Osteoblast (primary cell): ENCODE measurements at regions not wholly inside any gene's neighbourhood (a gene's known extent, or its start where the extent isn't known, plus 50 kb on each side); places are given as distances from the start of the nearest gene placed in this dataset.

Source experiments
- DNase-seq: peaks from one replicate; pipeline ENCODE4 v3.0.0; 2011; ENCODE audit warnings: low spot score, mixed read lengths; ENCODE audit not compliant: insufficient read length; ENCODE audit errors: missing footprints
- H2AFZ ChIP-seq: 2 replicates; pipeline ENCODE4 v1.6.0; 2011; ENCODE audit warnings: mild to moderate bottlenecking, low read length
- H3K27ac ChIP-seq: 2 replicates; pipeline ENCODE4 v1.5.1; 2011; ENCODE audit warnings: mild to moderate bottlenecking, low read depth, low read length, moderate library complexity
- H3K27me3 ChIP-seq: 2 replicates; pipeline ENCODE4 v1.6.0; 2012; ENCODE audit warnings: mild to moderate bottlenecking, control low read depth, inconsistent platforms, low read length, moderate library complexity; ENCODE audit not compliant: insufficient read depth
- H3K36me3 ChIP-seq: 2 replicates; pipeline ENCODE4 v1.5.1; 2011; ENCODE audit warnings: mild to moderate bottlenecking, low read length, control low read depth, moderate library complexity; ENCODE audit not compliant: insufficient read depth
- H3K4me1 ChIP-seq: 2 replicates; pipeline ENCODE4 v1.5.1; 2011; ENCODE audit warnings: mild to moderate bottlenecking, low read length, control low read depth, moderate library complexity; ENCODE audit not compliant: insufficient read depth
- H3K4me2 ChIP-seq: 2 replicates; pipeline ENCODE4 v1.6.0; 2011; ENCODE audit warnings: mild to moderate bottlenecking, low read length; ENCODE audit not compliant: insufficient read depth
- H3K4me3 ChIP-seq: fragments of 200-600 bp; sonication (generic); 3 replicates; pipeline ENCODE4 v1.5.1; 2012; ENCODE audit warnings: mild to moderate bottlenecking, low read length, inconsistent platforms; ENCODE audit not compliant: insufficient read depth
- H3K79me2 ChIP-seq: 2 replicates; pipeline ENCODE4 v1.6.0; 2012; ENCODE audit warnings: mild to moderate bottlenecking, low read length, control low read depth, inconsistent platforms; ENCODE audit not compliant: insufficient read depth
- H3K9me3 ChIP-seq: 2 replicates; pipeline ENCODE4 v1.5.1; 2011; ENCODE audit warnings: low read depth, low read length, control low read depth
- H4K20me1 ChIP-seq: 2 replicates; pipeline ENCODE4 v1.6.0; 2012; ENCODE audit warnings: mild to moderate bottlenecking, low read length, control low read depth; ENCODE audit not compliant: insufficient read depth
- TF ChIP-seq, protein P1 (sequence below): IDR thresholded peaks from 2 replicates; pipeline ENCODE4 v1.5.1; 2011; ENCODE audit warnings: mild to moderate bottlenecking, low read depth, low read length, moderate library complexity; ENCODE audit errors: extremely low read depth

DNA sequence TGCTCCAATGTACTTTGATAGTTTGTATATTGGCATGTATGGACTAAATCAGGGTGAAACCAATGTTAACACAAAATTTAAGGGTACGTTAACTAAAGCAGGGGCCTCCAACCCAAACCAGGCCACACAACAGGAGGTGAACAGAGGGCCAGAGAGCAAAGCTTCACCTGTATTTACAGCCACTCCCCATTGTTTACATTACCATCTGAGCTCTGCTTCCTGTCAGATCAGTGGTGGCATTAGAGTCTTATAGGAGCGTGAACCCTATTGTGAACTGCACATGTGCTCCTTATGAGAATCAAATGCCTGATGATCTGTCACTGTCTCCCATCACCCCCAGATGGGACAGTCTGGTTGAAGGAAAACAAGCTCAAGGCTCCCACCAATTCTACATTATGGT, 62.0 kb upstream of the SCIN start:
- Histone ChIP-seq H3K27me3 (no peaks in the 10 kb centered on the region), H3K36me3 (no peaks in the 10 kb centered on the region), H3K4me1 (no peaks in the 10 kb centered on the region), H3K27ac (no peak overlapping the region), H4K20me1 (no peaks in the 10 kb centered on the region), H2AFZ (no peak overlapping the region), H3K79me2 (no peaks in the 10 kb centered on the region), H3K4me2 (no peak overlapping the region), H3K9me3 (no peaks in the 10 kb centered on the region), H3K4me3 (no peak overlapping the region)
- TF ChIP-seq, protein P1, sequence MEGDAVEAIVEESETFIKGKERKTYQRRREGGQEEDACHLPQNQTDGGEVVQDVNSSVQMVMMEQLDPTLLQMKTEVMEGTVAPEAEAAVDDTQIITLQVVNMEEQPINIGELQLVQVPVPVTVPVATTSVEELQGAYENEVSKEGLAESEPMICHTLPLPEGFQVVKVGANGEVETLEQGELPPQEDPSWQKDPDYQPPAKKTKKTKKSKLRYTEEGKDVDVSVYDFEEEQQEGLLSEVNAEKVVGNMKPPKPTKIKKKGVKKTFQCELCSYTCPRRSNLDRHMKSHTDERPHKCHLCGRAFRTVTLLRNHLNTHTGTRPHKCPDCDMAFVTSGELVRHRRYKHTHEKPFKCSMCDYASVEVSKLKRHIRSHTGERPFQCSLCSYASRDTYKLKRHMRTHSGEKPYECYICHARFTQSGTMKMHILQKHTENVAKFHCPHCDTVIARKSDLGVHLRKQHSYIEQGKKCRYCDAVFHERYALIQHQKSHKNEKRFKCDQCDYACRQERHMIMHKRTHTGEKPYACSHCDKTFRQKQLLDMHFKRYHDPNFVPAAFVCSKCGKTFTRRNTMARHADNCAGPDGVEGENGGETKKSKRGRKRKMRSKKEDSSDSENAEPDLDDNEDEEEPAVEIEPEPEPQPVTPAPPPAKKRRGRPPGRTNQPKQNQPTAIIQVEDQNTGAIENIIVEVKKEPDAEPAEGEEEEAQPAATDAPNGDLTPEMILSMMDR: no peak
- DNase-seq: no peak

DNA sequence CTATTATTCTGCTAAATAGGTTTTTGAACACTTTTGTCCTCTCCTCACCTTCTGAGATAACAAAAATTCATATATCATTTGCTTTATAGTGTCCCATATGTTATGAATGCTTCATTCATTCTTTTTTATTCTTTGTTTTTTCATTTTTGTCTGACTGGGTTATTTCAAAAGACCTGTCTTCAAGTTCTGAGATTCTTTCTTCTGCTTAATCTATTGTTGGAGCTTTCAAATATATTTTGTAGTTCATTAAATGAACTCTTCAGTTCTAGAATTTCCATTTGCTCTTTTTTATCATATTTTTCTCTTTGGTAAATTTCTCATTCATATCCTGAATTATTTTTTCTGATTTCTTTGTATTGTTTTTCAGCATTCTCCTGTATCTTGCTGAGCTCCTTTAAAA, 53.1 kb upstream of the SCIN start:
- no peak for DNase-seq
- H3K4me1 ChIP-seq: no peaks in the 10 kb centered on the region
- TF ChIP-seq, protein P1: no peak
- H4K20me1 ChIP-seq: no peaks in the 10 kb centered on the region
- H3K27me3 ChIP-seq: no peaks in the 10 kb centered on the region
- no peaks in the 10 kb centered on the region for H3K9me3 ChIP-seq
- H3K27ac ChIP-seq: no peak overlapping the region
- H2AFZ ChIP-seq: no peak overlapping the region
- no peaks in the 10 kb centered on the region for H3K79me2 ChIP-seq
- no peak overlapping the region for H3K4me3 ChIP-seq
- no peaks in the 10 kb centered on the region for H3K36me3 ChIP-seq
- no peak overlapping the region for H3K4me2 ChIP-seq

DNA sequence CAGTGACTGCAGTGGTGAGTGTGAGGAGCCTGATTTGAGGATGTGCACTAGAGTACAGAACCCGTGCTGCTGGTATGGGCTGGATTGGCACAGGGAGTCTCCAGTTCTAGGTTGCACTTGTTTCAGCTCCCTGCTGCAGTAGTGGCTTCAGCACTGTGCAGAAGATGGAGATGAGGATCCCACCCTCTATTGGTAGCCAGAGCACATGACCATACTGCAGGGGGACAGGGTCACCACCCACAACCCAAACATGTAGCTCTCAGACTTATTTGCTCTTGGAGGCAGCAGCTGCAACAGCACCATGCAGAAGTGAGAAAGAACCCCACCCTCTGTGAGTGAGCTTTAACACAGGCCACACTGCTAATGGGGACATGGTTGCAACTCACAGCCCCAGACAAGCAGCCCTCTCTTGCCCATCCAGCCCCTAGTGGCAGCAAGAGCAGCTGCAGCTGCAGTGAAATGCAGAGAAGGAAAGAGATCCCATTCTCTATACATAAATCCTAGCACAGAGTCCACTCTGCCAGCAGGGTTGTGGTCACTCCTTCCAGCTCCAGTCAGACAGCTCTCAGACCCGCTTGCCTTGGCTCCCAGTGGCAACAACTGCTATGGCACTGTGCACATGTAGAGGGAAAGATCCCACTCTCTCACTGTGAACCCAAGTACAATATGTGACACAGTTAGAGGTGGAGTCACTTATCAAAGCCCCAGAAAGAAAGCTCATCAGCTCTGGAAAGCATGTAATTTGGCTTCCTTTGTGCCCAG, 51.4 kb upstream of the SCIN start:
- DNase-seq: peak; percentile 52
- no peak overlapping the region for H3K4me2 ChIP-seq
- H3K36me3 ChIP-seq: no peaks in the 10 kb centered on the region
- no peak overlapping the region for H3K27ac ChIP-seq
- no peaks in the 10 kb centered on the region for H3K9me3 ChIP-seq
- no peak overlapping the region for H2AFZ ChIP-seq
- no peaks in the 10 kb centered on the region for H3K79me2 ChIP-seq
- TF ChIP-seq, protein P1: peak; percentile 61
- H3K4me3 ChIP-seq: no peak overlapping the region
- peaks cover 4% of the 10 kb centered on the region for H3K27me3 ChIP-seq
- no peaks in the 10 kb centered on the region for H4K20me1 ChIP-seq
- H3K4me1 ChIP-seq: no peaks in the 10 kb centered on the region

DNA sequence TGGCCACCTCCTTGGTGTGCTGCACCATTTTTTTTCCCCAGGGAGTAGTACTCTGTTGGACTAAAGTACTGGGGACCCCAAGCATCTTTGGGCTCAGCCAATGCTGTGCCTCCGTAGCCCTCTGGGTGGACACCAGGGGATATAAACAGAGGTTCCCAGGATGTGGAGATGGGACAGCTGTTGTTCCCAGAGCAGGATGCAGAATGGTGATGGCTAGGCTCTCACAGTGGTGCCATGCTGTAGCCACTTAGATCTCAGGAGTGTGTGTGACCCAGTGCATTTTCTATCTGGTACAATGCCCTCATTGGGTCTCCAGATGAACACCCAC, 50.9 kb upstream of the SCIN start:
- no peaks in the 10 kb centered on the region for H3K36me3 ChIP-seq
- H3K9me3 ChIP-seq: no peaks in the 10 kb centered on the region
- H2AFZ ChIP-seq: no peak overlapping the region
- H3K27ac ChIP-seq: no peak overlapping the region
- no peaks in the 10 kb centered on the region for H3K79me2 ChIP-seq
- H3K4me1 ChIP-seq: no peaks in the 10 kb centered on the region
- peaks cover 4% of the 10 kb centered on the region for H3K27me3 ChIP-seq
- H4K20me1 ChIP-seq: no peaks in the 10 kb centered on the region
- TF ChIP-seq, protein P1: no peak
- H3K4me3 ChIP-seq: no peak overlapping the region
- H3K4me2 ChIP-seq: no peak overlapping the region
- DNase-seq: no peak
